ENCODE measurements at regions not wholly inside any gene's neighbourhood (a gene's known extent, or its start where the extent isn't known, plus 50 kb on each side); places are given as distances from the start of the nearest gene placed in this dataset.

DNA sequence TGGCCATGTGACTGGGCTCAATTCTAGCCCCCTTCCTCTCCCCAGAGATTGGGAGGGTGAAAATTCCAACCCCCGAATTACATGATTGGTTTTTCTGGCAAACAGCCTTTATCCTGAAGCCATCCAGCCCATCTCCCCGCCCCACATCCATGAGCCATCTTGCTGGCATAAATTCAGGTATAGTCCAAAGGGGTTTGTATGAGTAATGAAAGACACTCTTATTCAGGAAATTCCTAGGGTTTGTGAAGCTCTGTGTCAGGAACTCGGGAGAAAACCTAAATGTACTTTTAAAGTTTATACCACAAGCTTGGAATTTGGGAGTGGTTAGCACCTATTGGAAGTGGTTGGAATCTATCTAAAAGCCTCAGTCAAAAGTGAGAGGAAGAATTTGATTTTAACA, 80.6 kb upstream of the SIMC1 start:
- Histone ChIP-seq H3K4me1 (ENCODE audit: insufficient read depth, low read length) (peaks cover 3% of the 10 kb centered on the region; the same call in 1 of the 2 replicates), H2BK20ac (ENCODE audit: low read depth, low read length, poor library complexity, severe bottlenecking) (no peak overlapping the region), H2AK5ac (ENCODE audit: insufficient read length, low read length) (no peak overlapping the region), H4K20me1 (ENCODE audit: control insufficient read depth, insufficient read depth, insufficient read length) (no peaks in the 10 kb centered on the region), H3K9me3 (ENCODE audit: control insufficient read depth, low read depth, low read length) (no peaks in the 10 kb centered on the region), H3K4ac (ENCODE audit: low read depth, low read length) (no peak overlapping the region), H2BK15ac (ENCODE audit: low read depth, low read length) (no peak overlapping the region), H2BK12ac (ENCODE audit: insufficient read length, low read depth, low read length) (no peak overlapping the region), H3K79me1 (ENCODE audit: insufficient read depth, low read depth, low read length, poor library complexity, severe bottlenecking) (no peaks in the 10 kb centered on the region), H3K23ac (ENCODE audit: insufficient read length, low read depth, low read length) (no peak overlapping the region), H4K5ac (ENCODE audit: insufficient read length, low read depth, low read length) (no peak overlapping the region), H3K9ac (ENCODE audit: extremely low read depth, insufficient read length, low read length) (no peak overlapping the region), H4K8ac (replicated peaks; ENCODE audit: insufficient read length, low read depth, low read length) (no peak overlapping the region), H3K4me2 (ENCODE audit: insufficient read depth, insufficient read length, low read length) (no peak overlapping the region), H3T11ph (ENCODE audit: low read length) (no peak overlapping the region), H3K27me3 (ENCODE audit: insufficient read depth, low read length) (no peaks in the 10 kb centered on the region), H3K79me2 (ENCODE audit: insufficient read depth, low read length) (no peaks in the 10 kb centered on the region), H3K23me2 (ENCODE audit: insufficient read length, low read depth, low read length, poor library complexity, severe bottlenecking) (no peaks in the 10 kb centered on the region), H3K27ac (ENCODE audit: insufficient read length, low read depth, low read length) (no peak overlapping the region), H3K14ac (ENCODE audit: insufficient read depth, low read length) (no peak overlapping the region), H4K91ac (ENCODE audit: insufficient read length, low read depth, low read length) (no peak overlapping the region), H3K18ac (ENCODE audit: insufficient read length, low read depth, low read length) (no peak overlapping the region), H2AFZ (ENCODE audit: low read length) (no peak overlapping the region), H3K56ac (ENCODE audit: insufficient read length, low read depth, low read length) (no peak overlapping the region), H2BK5ac (ENCODE audit: insufficient read length, low read length) (no peak overlapping the region), H2BK120ac (ENCODE audit: low read depth, low read length, poor library complexity, severe bottlenecking) (no peak overlapping the region)
- DNase-seq = no peak
- Mint-ChIP-seq H3K4me3 (no peak overlapping the region), H3K36me3 (ENCODE audit: insufficient read depth in 1 of 3, low read depth in 3 of 3) (peaks cover 0 to 1% (median 0%) of the 10 kb centered on the region in 3 experiments; a peak in 1 of 7 replicates), H3K27ac (no peak overlapping the region), H3K9me3 (peaks cover 0 to 2% of the 10 kb centered on the region in 2 experiments; a peak in 3 of 5 replicates), H3K4me1 (peaks cover 5 to 10% of the 10 kb centered on the region in 2 experiments), H3K27me3 (ENCODE audit: low read depth) (peaks cover 19% of the 10 kb centered on the region)
- TF ChIP-seq, protein P1, sequence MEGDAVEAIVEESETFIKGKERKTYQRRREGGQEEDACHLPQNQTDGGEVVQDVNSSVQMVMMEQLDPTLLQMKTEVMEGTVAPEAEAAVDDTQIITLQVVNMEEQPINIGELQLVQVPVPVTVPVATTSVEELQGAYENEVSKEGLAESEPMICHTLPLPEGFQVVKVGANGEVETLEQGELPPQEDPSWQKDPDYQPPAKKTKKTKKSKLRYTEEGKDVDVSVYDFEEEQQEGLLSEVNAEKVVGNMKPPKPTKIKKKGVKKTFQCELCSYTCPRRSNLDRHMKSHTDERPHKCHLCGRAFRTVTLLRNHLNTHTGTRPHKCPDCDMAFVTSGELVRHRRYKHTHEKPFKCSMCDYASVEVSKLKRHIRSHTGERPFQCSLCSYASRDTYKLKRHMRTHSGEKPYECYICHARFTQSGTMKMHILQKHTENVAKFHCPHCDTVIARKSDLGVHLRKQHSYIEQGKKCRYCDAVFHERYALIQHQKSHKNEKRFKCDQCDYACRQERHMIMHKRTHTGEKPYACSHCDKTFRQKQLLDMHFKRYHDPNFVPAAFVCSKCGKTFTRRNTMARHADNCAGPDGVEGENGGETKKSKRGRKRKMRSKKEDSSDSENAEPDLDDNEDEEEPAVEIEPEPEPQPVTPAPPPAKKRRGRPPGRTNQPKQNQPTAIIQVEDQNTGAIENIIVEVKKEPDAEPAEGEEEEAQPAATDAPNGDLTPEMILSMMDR (conservative IDR thresholded peaks at IDR 0.05) = no peak
- WGBS (ENCODE audit: extremely low coverage, insufficient read length, low lambda C conversion rate) = no CpG with 5 or more reads among the region's 3 CpGs

Data from H9 (cell line).